Esophagus muscularis mucosa (tissue), 3 donors: ENCODE measurements at regions not wholly inside any gene's neighbourhood (a gene's known extent, or its start where the extent isn't known, plus 50 kb on each side); places are given as distances from the start of the nearest gene placed in this dataset.

Source experiments
- CTCF ChIP-seq, 3 experiments: fragments of 200-600 bp in 2 of 3; fragments of 450-650 bp in 1 of 3; sonication (generic) in 2 of 3; IDR thresholded peaks; one replicate each; pipeline ENCODE4 v1.5.1; 2017 to 2019; ENCODE audit warnings: antibody characterized with exemption in 3 of 3, mild to moderate bottlenecking in 2 of 3, moderate library complexity in 1 of 3
- POLR2A ChIP-seq: fragments of 450-650 bp; IDR thresholded peaks from one replicate; pipeline ENCODE4 v1.6.1; 2017; ENCODE audit warnings: antibody characterized with exemption, moderate library complexity, mild to moderate bottlenecking, low read depth
- POLR2AphosphoS5 ChIP-seq, 2 donors: sonication (generic); formaldehyde crosslinking; IDR thresholded peaks; one replicate each; pipeline ENCODE4 v1.6.1; 2017; ENCODE audit warnings: antibody characterized with exemption in 2 of 2

- TF ChIP-seq POLR2A (no peak), CTCF (IDR thresholded peaks at IDR 0.05) (no peak), POLR2AphosphoS5 (IDR thresholded peaks at IDR 0.05) (no peak)
Observed at GRCh38 chr2:129092956-129093355, 774.3 kb upstream of the HS6ST1 start.
